ENCODE measurements at regions not wholly inside any gene's neighbourhood (a gene's known extent, or its start where the extent isn't known, plus 50 kb on each side); places are given as distances from the start of the nearest gene placed in this dataset.
"Not testable (repeated sequence)": the region's sequence is repeated elsewhere in the genome, so short reads cannot be mapped to it uniquely, and the experiment has no call there.

GRCh38 chr14:51444353-51445000, 204.4 kb downstream of the TMX1 start:
- peak; percentile 25 for DNase-seq (ENCODE audit: low read depth)

- DNase-seq (ENCODE audit: low read depth): no peak
Measured at GRCh38 chr14:51445001-51445390, 204.9 kb downstream of the TMX1 start.

- DNase-seq (ENCODE audit: low read depth): peak; percentile 33
Measured at GRCh38 chr14:51446771-51447170, 204.9 kb upstream of the FRMD6 start.

- no peak for DNase-seq (ENCODE audit: low read depth)
Measured at GRCh38 chr14:51447411-51447810, 204.3 kb upstream of the FRMD6 start.

- peak; percentile 99 for DNase-seq (ENCODE audit: low read depth)
Measured at GRCh38 chr14:51448831-51449670, 202.7 kb upstream of the FRMD6 start.

GRCh38 chr14:51449681-51450080, 202.0 kb upstream of the FRMD6 start:
- no peak for DNase-seq (ENCODE audit: low read depth)

- no peak for DNase-seq (ENCODE audit: low read depth)
Measured at GRCh38 chr14:51451561-51451960, 200.1 kb upstream of the FRMD6 start.

- DNase-seq (ENCODE audit: low read depth): no peak
Measured at GRCh38 chr14:51453869-51454268, 197.8 kb upstream of the FRMD6 start.

GRCh38 chr14:51454351-51454750, 197.4 kb upstream of the FRMD6 start:
- DNase-seq (ENCODE audit: low read depth): peak; percentile 62

GRCh38 chr14:51455041-51455835, 196.5 kb upstream of the FRMD6 start:
- DNase-seq (ENCODE audit: low read depth): no peak

- DNase-seq (ENCODE audit: low read depth): no peak
Measured at GRCh38 chr14:51457843-51458562, 193.7 kb upstream of the FRMD6 start.

GRCh38 chr14:51458563-51458955, 193.2 kb upstream of the FRMD6 start:
- peak; percentile 81 for DNase-seq (ENCODE audit: low read depth)

GRCh38 chr14:51460011-51460410, 191.7 kb upstream of the FRMD6 start:
- peak; percentile 38 for DNase-seq (ENCODE audit: low read depth)

GRCh38 chr14:51462182-51462581, 189.5 kb upstream of the FRMD6 start:
- DNase-seq (ENCODE audit: low read depth): no peak

- DNase-seq (ENCODE audit: low read depth): no peak
Measured at GRCh38 chr14:51462706-51463105, 189.0 kb upstream of the FRMD6 start.

- DNase-seq (ENCODE audit: low read depth): no peak
Measured at GRCh38 chr14:51463461-51463860, 188.2 kb upstream of the FRMD6 start.

GRCh38 chr14:51464411-51464810, 187.3 kb upstream of the FRMD6 start:
- DNase-seq (ENCODE audit: low read depth): no peak

GRCh38 chr14:51465486-51465885, 186.2 kb upstream of the FRMD6 start:
- DNase-seq (ENCODE audit: low read depth): no peak

GRCh38 chr14:51467392-51467791, 184.3 kb upstream of the FRMD6 start:
- not testable (repeated sequence) for DNase-seq (ENCODE audit: low read depth)

GRCh38 chr14:51468523-51468922, 183.2 kb upstream of the FRMD6 start:
- DNase-seq (ENCODE audit: low read depth): no peak

- DNase-seq (ENCODE audit: low read depth): peak; percentile 83
Measured at GRCh38 chr14:51472881-51473280, 178.8 kb upstream of the FRMD6 start.

- no peak for DNase-seq (ENCODE audit: low read depth)
Measured at GRCh38 chr14:51473351-51473750, 178.4 kb upstream of the FRMD6 start.
